ENCODE measurements at regions not wholly inside any gene's neighbourhood (a gene's known extent, or its start where the extent isn't known, plus 50 kb on each side); places are given as distances from the start of the nearest gene placed in this dataset.

DNA sequence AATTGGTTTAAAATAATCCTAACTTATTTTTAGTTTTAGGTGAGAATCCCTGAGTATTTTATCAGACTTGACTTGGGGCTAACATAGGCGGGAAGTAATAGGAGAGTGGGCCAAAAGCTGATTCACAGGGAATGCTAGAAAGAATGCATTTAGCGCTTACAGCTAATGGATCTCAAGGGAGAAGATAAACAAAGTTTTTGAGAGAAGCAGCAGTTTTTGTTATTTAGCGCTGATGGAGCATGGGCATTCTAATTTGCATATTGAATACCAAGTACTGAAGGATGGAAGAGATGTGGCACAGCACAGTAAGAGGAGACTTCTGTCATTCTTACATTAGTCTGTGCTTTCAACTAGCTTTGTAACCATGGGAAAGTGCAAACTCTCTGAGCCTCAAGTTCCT is 436.0 kb upstream of the FBXO33 start:
- no peak overlapping the region for H3K27ac ChIP-seq
- no peak for TF ChIP-seq ZFX (IDR thresholded peaks at IDR 0.05)
- no peak for TF ChIP-seq CTCF (conservative IDR thresholded peaks at IDR 0.05)

- no peak overlapping the region for H3K27ac ChIP-seq
- TF ChIP-seq CTCF (conservative IDR thresholded peaks at IDR 0.05) (no peak), ZFX (IDR thresholded peaks at IDR 0.05) (no peak)
These were observed 431.2 kb upstream of the FBXO33 start for GRCh38 chr14:39863441-39863840.

- TF ChIP-seq CTCF (conservative IDR thresholded peaks at IDR 0.05) (no peak), ZFX (IDR thresholded peaks at IDR 0.05) (no peak)
- H3K27ac ChIP-seq: no peak overlapping the region
These were observed 429.5 kb upstream of the FBXO33 start for GRCh38 chr14:39861696-39862095.

GRCh38 chr14:39861229-39861600 is 429.0 kb upstream of the FBXO33 start:
- no peak for TF ChIP-seq ZFX (IDR thresholded peaks at IDR 0.05)
- TF ChIP-seq CTCF (conservative IDR thresholded peaks at IDR 0.05): no peak
- no peak overlapping the region for H3K27ac ChIP-seq

GRCh38 chr14:39860596-39861228 is 428.5 kb upstream of the FBXO33 start:
- no peak overlapping the region for H3K27ac ChIP-seq
- TF ChIP-seq CTCF (conservative IDR thresholded peaks at IDR 0.05): no peak
- no peak for TF ChIP-seq ZFX (IDR thresholded peaks at IDR 0.05)

DNA sequence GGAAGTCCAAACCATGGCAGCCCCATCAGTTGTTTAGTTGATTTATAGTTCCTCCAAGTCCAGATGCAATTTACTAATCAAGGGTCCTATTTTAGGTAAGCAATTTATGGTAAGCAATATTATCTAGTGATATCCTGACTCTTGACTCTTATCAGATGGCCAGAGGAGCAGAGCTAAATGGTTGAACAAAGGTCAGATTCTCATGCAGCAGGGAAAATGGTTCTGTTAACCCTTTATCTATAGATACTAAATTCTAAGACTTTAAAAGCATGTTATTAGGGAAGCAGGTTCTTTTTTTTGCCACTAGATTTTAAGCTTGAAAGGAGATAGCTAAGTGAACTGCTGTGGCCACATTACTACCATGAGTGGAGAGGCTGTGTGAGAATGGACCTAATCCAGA is 427.1 kb upstream of the FBXO33 start:
- no peak for TF ChIP-seq ZFX (IDR thresholded peaks at IDR 0.05)
- TF ChIP-seq CTCF (conservative IDR thresholded peaks at IDR 0.05): no peak

DNA sequence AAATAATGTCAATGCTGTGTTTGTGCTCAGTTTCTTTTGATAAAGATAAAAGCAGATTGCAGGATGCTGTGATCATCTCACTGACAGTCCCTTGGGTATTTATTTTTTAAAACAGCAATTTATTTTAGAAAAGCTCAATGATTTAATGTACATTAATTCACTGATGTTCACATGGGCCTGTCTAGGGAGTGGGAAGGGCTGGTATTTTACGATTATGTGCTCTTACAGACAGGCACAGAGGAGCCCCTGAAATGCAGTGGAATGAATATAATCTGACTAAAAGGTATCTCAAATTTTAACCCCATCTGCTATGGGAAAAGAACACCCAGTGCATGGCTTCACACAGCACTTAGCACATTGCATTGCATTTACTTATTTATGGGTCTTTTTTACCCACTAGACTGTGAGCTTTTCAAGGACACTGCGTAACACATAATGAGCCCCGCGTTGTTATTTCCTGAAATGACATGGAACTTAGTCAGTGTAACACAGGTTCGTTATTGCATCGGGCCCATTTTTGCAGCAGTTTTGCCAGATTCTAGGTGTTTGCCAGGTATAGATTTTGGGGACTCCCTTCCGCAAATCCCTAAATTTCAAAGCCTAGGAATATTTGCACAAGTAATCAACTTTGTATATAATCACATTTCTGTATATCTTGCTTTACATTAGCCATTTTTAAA is 425.3 kb upstream of the FBXO33 start:
- H3K27ac ChIP-seq: no peak overlapping the region
- no peak for TF ChIP-seq CTCF (conservative IDR thresholded peaks at IDR 0.05)
- no peak for TF ChIP-seq ZFX (IDR thresholded peaks at IDR 0.05)

More for the DNA sequence above, 427.1 kb upstream of the FBXO33 start:
- no peak overlapping the region for H3K27ac ChIP-seq

All from C4-2B (cell line).